Astrocyte of the spinal cord (primary cell): ENCODE measurements at regions not wholly inside any gene's neighbourhood (a gene's known extent, or its start where the extent isn't known, plus 50 kb on each side); places are given as distances from the start of the nearest gene placed in this dataset.

Experiments
- DNase-seq: peaks from one replicate; pipeline ENCODE4 v3.0.0; 2011; ENCODE audit warnings: low read depth, low spot score
- H3K4me3 ChIP-seq: 2 replicates; pipeline ENCODE4 v1.5.1; 2011; ENCODE audit warnings: low read depth, mild to moderate bottlenecking, low read length, moderate library complexity
- CTCF ChIP-seq: IDR thresholded peaks from 2 replicates; pipeline ENCODE4 v1.5.1; 2012; ENCODE audit warnings: low read depth, mild to moderate bottlenecking, low read length, inconsistent platforms
- in situ Hi-C: cut with HindIII; loops from 2 replicates; pipeline ENCODE4 v1.10.0; 2017; ENCODE audit warnings: low sequenced_read_pairs

- in situ Hi-C loops = no loop called here
- TF ChIP-seq CTCF = no peak
- no peak for DNase-seq
- H3K4me3 ChIP-seq = no peak overlapping the region
Observed at GRCh38 chr18:10195529-10195928, 258.9 kb upstream of the APCDD1 start.

- in situ Hi-C loops = no loop called here
- H3K4me3 ChIP-seq = no peak overlapping the region
- DNase-seq = no peak
- TF ChIP-seq CTCF = no peak
Observed at GRCh38 chr18:10197097-10197496, 257.3 kb upstream of the APCDD1 start.

GRCh38 chr18:10201226-10201625 lies 253.2 kb upstream of the APCDD1 start:
- TF ChIP-seq CTCF = no peak

GRCh38 chr18:10201659-10202058 lies 252.8 kb upstream of the APCDD1 start:
- no peak for DNase-seq
- in situ Hi-C loops = no loop called here
- no peak for TF ChIP-seq CTCF
- H3K4me3 ChIP-seq = no peak overlapping the region

More at GRCh38 chr18:10201226-10201625, 253.2 kb upstream of the APCDD1 start:
- no peak overlapping the region for H3K4me3 ChIP-seq
- in situ Hi-C loops = no loop called here
- no peak for DNase-seq

GRCh38 chr18:10202845-10203321 lies 251.6 kb upstream of the APCDD1 start:
- in situ Hi-C loops = no loop called here
- TF ChIP-seq CTCF = no peak
- no peak overlapping the region for H3K4me3 ChIP-seq
- no peak for DNase-seq

GRCh38 chr18:10205151-10205550 lies 249.3 kb upstream of the APCDD1 start:
- no peak for TF ChIP-seq CTCF
- peak; percentile 19 for DNase-seq
- no peak overlapping the region for H3K4me3 ChIP-seq
- in situ Hi-C loops = no loop called here

GRCh38 chr18:10207682-10208345 lies 246.6 kb upstream of the APCDD1 start:
- in situ Hi-C loops = no loop called here
- DNase-seq = no peak
- H3K4me3 ChIP-seq = no peak overlapping the region
- no peak for TF ChIP-seq CTCF
